ENCODE measurements at regions not wholly inside any gene's neighbourhood (a gene's known extent, or its start where the extent isn't known, plus 50 kb on each side); places are given as distances from the start of the nearest gene placed in this dataset.

GRCh38 chr2:22992441-22992840 is 392.5 kb upstream of the KLHL29 start:
- CTCF ChIA-PET, result no interaction called here
- TF ChIP-seq CTCF (IDR thresholded peaks at IDR 0.05; ENCODE audit: insufficient read depth, low read length, missing control alignments), result no peak
- no peak overlapping the region for H3K4me3 ChIP-seq (ENCODE audit: low read depth, low read length)
- DNase-seq (ENCODE audit: low read depth, low spot score), result no peak
- POLR2A ChIA-PET, result no interaction called here

GRCh38 chr2:22993250-22993649 is 391.7 kb upstream of the KLHL29 start:
- H3K4me3 ChIP-seq (ENCODE audit: low read depth, low read length), result no peak overlapping the region
- no peak for TF ChIP-seq CTCF (IDR thresholded peaks at IDR 0.05; ENCODE audit: insufficient read depth, low read length, missing control alignments)
- CTCF ChIA-PET, result no interaction called here
- DNase-seq (ENCODE audit: low read depth, low spot score), result no peak
- POLR2A ChIA-PET, result no interaction called here

DNA sequence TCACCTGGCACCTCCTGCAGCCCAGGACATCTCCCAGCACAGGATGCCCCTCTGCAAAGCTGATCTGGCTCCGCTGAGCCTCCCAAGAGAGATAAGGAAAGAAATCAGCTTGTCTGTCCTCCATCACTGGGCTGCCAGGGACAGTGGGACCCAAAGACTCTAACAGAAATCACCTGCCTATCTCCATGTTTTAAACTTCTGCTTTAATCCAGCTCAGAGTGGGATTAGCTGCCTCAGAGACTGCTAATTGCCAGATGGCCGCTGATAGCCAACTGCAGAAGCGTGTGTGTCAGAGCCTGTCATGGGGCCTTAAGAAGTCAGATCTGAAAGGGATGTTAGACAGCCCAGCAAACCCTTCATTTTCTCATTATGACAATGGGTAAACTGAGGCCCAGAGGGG is 389.4 kb upstream of the KLHL29 start:
- CTCF ChIA-PET, result no interaction called here
- DNase-seq (ENCODE audit: low read depth, low spot score), result no peak
- POLR2A ChIA-PET, result no interaction called here
- no peak for TF ChIP-seq CTCF (IDR thresholded peaks at IDR 0.05; ENCODE audit: insufficient read depth, low read length, missing control alignments)
- H3K4me3 ChIP-seq (ENCODE audit: low read depth, low read length), result no peak overlapping the region

- no peak overlapping the region for H3K4me3 ChIP-seq (ENCODE audit: low read depth, low read length)
- ChIA-PET POLR2A (no interaction called here), CTCF (no interaction called here)
- DNase-seq (ENCODE audit: low read depth, low spot score), result no peak
- no peak for TF ChIP-seq CTCF (IDR thresholded peaks at IDR 0.05; ENCODE audit: insufficient read depth, low read length, missing control alignments)
Observed at GRCh38 chr2:22996911-22997310, 388.1 kb upstream of the KLHL29 start.

DNA sequence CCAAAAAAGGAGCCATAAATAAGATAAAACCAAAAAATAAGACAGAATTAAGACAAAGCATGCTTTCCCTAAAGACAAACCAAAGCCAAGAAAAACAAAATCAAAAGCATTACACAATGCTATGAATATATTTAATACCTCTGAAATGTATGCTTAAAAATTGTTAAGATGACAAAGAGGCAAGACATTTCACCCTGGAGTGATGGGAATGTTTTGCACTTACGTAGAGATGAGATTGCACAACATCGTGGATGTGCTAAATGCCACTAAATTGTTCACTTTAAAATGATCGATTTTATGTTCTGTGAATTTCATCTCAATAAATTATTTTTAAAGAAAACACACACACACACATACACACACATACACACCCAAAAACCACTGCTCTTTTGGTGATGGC is 386.6 kb upstream of the KLHL29 start:
- CTCF ChIA-PET, result no interaction called here
- no peak for DNase-seq (ENCODE audit: low read depth, low spot score)
- H3K4me3 ChIP-seq (ENCODE audit: low read depth, low read length), result no peak overlapping the region
- POLR2A ChIA-PET, result no interaction called here
- no peak for TF ChIP-seq CTCF (IDR thresholded peaks at IDR 0.05; ENCODE audit: insufficient read depth, low read length, missing control alignments)

DNA sequence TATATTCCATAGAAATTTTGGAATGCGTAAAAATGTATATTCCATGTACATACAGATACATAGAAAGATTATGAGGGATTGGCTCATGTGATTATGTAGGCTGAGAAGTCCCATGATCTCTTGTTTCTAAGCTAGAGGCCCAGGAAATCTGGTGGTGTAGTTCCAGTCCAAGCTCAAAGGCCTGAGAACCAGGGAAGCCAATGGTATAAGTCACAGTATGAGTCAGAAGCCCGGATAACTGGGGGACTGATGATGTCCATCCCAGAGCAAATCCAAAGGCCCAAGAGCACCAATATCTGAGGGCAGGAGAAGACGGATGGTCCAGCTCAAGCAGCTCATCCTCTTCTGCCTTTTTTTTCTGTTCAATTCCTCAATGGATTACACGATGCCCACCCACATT is 385.0 kb upstream of the KLHL29 start:
- CTCF ChIA-PET, result no interaction called here
- POLR2A ChIA-PET, result no interaction called here
- no peak for TF ChIP-seq CTCF (IDR thresholded peaks at IDR 0.05; ENCODE audit: insufficient read depth, low read length, missing control alignments)
- no peak for DNase-seq (ENCODE audit: low read depth, low spot score)
- no peak overlapping the region for H3K4me3 ChIP-seq (ENCODE audit: low read depth, low read length)

All from AG04449 (cell line).